ENCODE measurements at regions not wholly inside any gene's neighbourhood (a gene's known extent, or its start where the extent isn't known, plus 50 kb on each side); places are given as distances from the start of the nearest gene placed in this dataset.

- Mint-ChIP-seq H3K27me3 (peaks cover 18% of the 10 kb centered on the region), H3K9me3 (ENCODE audit: insufficient read depth) (no peaks in the 10 kb centered on the region), H3K27ac (no peak overlapping the region), H3K4me1 (no peaks in the 10 kb centered on the region), H3K4me3 (no peak overlapping the region)
- H3K4me1 ChIP-seq (ENCODE audit: control insufficient read depth in 2 of 2, insufficient read depth in 2 of 2, low read length in 2 of 2): no peaks in the 10 kb centered on the region
- H3K9ac ChIP-seq (ENCODE audit: low read length): no peak overlapping the region
- H2AFZ ChIP-seq (ENCODE audit: insufficient read depth, low read depth, low read length, poor library complexity, severe bottlenecking): no peak overlapping the region
- H4K20me1 ChIP-seq (ENCODE audit: control insufficient read depth, insufficient read depth, low read length, poor library complexity, severe bottlenecking): no peaks in the 10 kb centered on the region
- H3K36me3 ChIP-seq (replicated peaks in 1 of 2; ENCODE audit: control extremely low read depth in 1 of 2, control insufficient read depth in 1 of 2, extremely low read depth in 1 of 2, insufficient read depth in 2 of 2, low read length in 1 of 2): no peaks in the 10 kb centered on the region
- no peak overlapping the region for H3K4me3 ChIP-seq (ENCODE audit: control extremely low read depth in 1 of 5, extremely low read depth in 1 of 5, insufficient read depth in 1 of 5, low read depth in 2 of 5, low read length in 4 of 5)
- H3K4me2 ChIP-seq (replicated peaks; ENCODE audit: low read depth, low read length, poor library complexity, severe bottlenecking): no peak overlapping the region
- DNase-seq: no peak
- WGBS (ENCODE audit: insufficient coverage): 91% methylated on average over 11 of the region's 11 CpGs
- ChIA-PET CTCF (no interaction called here), POLR2A (no interaction called here)
- intact Hi-C loops (cut with micrococcal nuclease): no loop called here
- peaks cover 0 to 11% (median 0%) of the 10 kb centered on the region in 4 experiments for H3K27me3 ChIP-seq (replicated peaks in 1 of 4; ENCODE audit: control extremely low read depth in 1 of 4, control insufficient read depth in 3 of 4, insufficient read depth in 4 of 4, low read length in 3 of 4)
- TF ChIP-seq CTCF (IDR thresholded peaks at IDR 0.05) (no peak), EZH2 (IDR thresholded peaks at IDR 0.05; ENCODE audit: borderline replicate concordance, insufficient read depth, low read depth, low read length, poor library complexity, severe bottlenecking) (no peak)
- H3K79me2 ChIP-seq (ENCODE audit: control insufficient read depth, insufficient read depth, low read length): no peaks in the 10 kb centered on the region
- no peak overlapping the region for H3K27ac ChIP-seq (ENCODE audit: low read length in 2 of 2)
- ATAC-seq (ENCODE audit: low read depth): no peak
- peaks cover 0 to 3% (median 0%) of the 10 kb centered on the region in 3 donors for H3K9me3 ChIP-seq (ENCODE audit: control extremely low read depth in 1 of 3, control insufficient read depth in 2 of 3, insufficient read depth in 1 of 3, low read length in 2 of 3)
These were observed 264.3 kb upstream of the MVB12B start for GRCh38 chr9:126062158-126062886.

- Mint-ChIP-seq H3K4me1 (no peaks in the 10 kb centered on the region), H3K27ac (no peak overlapping the region), H3K4me3 (no peak overlapping the region), H3K27me3 (peaks cover 18% of the 10 kb centered on the region), H3K9me3 (ENCODE audit: insufficient read depth) (no peaks in the 10 kb centered on the region)
- Histone ChIP-seq H3K4me3 (ENCODE audit: control extremely low read depth in 1 of 5, extremely low read depth in 1 of 5, insufficient read depth in 1 of 5, low read depth in 2 of 5, low read length in 4 of 5) (no peak overlapping the region), H3K4me2 (replicated peaks; ENCODE audit: low read depth, low read length, poor library complexity, severe bottlenecking) (no peak overlapping the region), H2AFZ (ENCODE audit: insufficient read depth, low read depth, low read length, poor library complexity, severe bottlenecking) (no peak overlapping the region), H3K27ac (ENCODE audit: low read length in 2 of 2) (no peak overlapping the region), H4K20me1 (ENCODE audit: control insufficient read depth, insufficient read depth, low read length, poor library complexity, severe bottlenecking) (no peaks in the 10 kb centered on the region), H3K4me1 (ENCODE audit: control insufficient read depth in 2 of 2, insufficient read depth in 2 of 2, low read length in 2 of 2) (no peaks in the 10 kb centered on the region), H3K9me3 (ENCODE audit: control extremely low read depth in 1 of 3, control insufficient read depth in 2 of 3, insufficient read depth in 1 of 3, low read length in 2 of 3) (peaks cover 0 to 3% (median 0%) of the 10 kb centered on the region in 3 donors), H3K36me3 (replicated peaks in 1 of 2; ENCODE audit: control extremely low read depth in 1 of 2, control insufficient read depth in 1 of 2, extremely low read depth in 1 of 2, insufficient read depth in 2 of 2, low read length in 1 of 2) (no peaks in the 10 kb centered on the region), H3K79me2 (ENCODE audit: control insufficient read depth, insufficient read depth, low read length) (no peaks in the 10 kb centered on the region), H3K27me3 (replicated peaks in 1 of 4; ENCODE audit: control extremely low read depth in 1 of 4, control insufficient read depth in 3 of 4, insufficient read depth in 4 of 4, low read length in 3 of 4) (peaks cover 0 to 11% (median 0%) of the 10 kb centered on the region in 4 experiments), H3K9ac (ENCODE audit: low read length) (no peak overlapping the region)
- 89% methylated on average over 5 of the region's 5 CpGs for WGBS (ENCODE audit: insufficient coverage)
- intact Hi-C loops (cut with micrococcal nuclease): no loop called here
- DNase-seq (no peak), ATAC-seq (ENCODE audit: low read depth) (no peak)
- TF ChIP-seq EZH2 (IDR thresholded peaks at IDR 0.05; ENCODE audit: borderline replicate concordance, insufficient read depth, low read depth, low read length, poor library complexity, severe bottlenecking) (no peak), CTCF (IDR thresholded peaks at IDR 0.05) (no peak)
- ChIA-PET CTCF (no interaction called here), POLR2A (no interaction called here)
These were observed 263.3 kb upstream of the MVB12B start for GRCh38 chr9:126063326-126063725.
